Thymus (tissue), 11 donors: ENCODE measurements at regions not wholly inside any gene's neighbourhood (a gene's known extent, or its start where the extent isn't known, plus 50 kb on each side); places are given as distances from the start of the nearest gene placed in this dataset.

Experiments
- DNase-seq, 9 donors: peaks; one replicate each; pipeline ENCODE4 v3.0.0-alpha.2; 2013; ENCODE audit warnings: low spot score in 9 of 9, low read depth in 6 of 9, missing footprints in 1 of 9
- H3K27ac ChIP-seq, 2 donors: one replicate each; pipeline ENCODE4 v1.5.1; 2013; ENCODE audit warnings: control low read depth in 1 of 2, low read depth in 1 of 2, low read length in 1 of 2, mild to moderate bottlenecking in 1 of 2, moderate library complexity in 1 of 2
- H3K27me3 ChIP-seq, 2 donors: one replicate each; pipeline ENCODE4 v1.5.1; 2013; ENCODE audit warnings: low read length in 1 of 2; ENCODE audit not compliant: control insufficient read depth in 2 of 2, insufficient read depth in 1 of 2
- H3K36me3 ChIP-seq, 2 donors: one replicate each; pipeline ENCODE4 v1.5.1; 2013; ENCODE audit warnings: low read length in 1 of 2, mild to moderate bottlenecking in 1 of 2, moderate library complexity in 1 of 2; ENCODE audit not compliant: control insufficient read depth in 2 of 2, insufficient read depth in 2 of 2
- H3K4me1 ChIP-seq, 2 donors: one replicate each; pipeline ENCODE4 v1.5.1; 2013; ENCODE audit warnings: low read length in 2 of 2; ENCODE audit not compliant: control insufficient read depth in 2 of 2, insufficient read depth in 2 of 2
- H3K4me3 ChIP-seq, 2 donors: one replicate each; pipeline ENCODE4 v1.5.1; 2013; ENCODE audit warnings: low read length in 2 of 2, control low read depth in 1 of 2, mild to moderate bottlenecking in 1 of 2
- H3K9me3 ChIP-seq, 2 donors: one replicate each; pipeline ENCODE4 v1.5.1; 2013; ENCODE audit warnings: low read length in 1 of 2, mild to moderate bottlenecking in 1 of 2; ENCODE audit not compliant: control insufficient read depth in 2 of 2, insufficient read depth in 1 of 2
- WGBS: extraction: QIAGEN DNeasy Blood & Tissue Kit; methylation state at CpG from one replicate; pipeline ENCODE4 v1.1.7; 2013; 5-methylcytosine and 5-hydroxymethylcytosine counted together
- donor health status: healthy.

DNA sequence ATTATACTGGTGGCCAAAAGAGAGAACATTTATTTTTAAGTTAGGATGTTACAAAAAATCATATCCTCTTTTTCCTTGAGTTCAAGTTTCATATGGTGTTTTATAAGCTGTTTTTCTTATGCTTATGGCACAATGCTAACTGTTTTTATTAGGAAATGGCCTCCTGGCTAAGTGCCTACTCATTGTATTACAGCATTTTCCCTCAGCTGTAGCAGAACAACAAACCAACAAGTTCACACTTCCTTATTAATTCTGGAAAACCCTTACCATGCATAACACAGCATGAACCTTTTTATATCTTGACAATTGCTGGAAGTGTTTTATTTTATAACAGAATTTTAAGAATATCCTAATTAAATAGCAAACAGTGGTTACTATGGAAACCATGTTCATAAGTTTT, 165.8 kb downstream of the GASK1B start:
- H3K9me3 ChIP-seq: no peaks in the 10 kb centered on the region
- no peaks in the 10 kb centered on the region for H3K4me1 ChIP-seq
- no peak overlapping the region for H3K4me3 ChIP-seq
- H3K27ac ChIP-seq: no peak overlapping the region
- H3K36me3 ChIP-seq: no peaks in the 10 kb centered on the region
- H3K27me3 ChIP-seq: no peaks in the 10 kb centered on the region
- peak in 1 of 9 donors; percentile 6 for DNase-seq

- 93% methylated on average over 2 of the region's 2 CpGs for WGBS
- no peaks in the 10 kb centered on the region for H3K36me3 ChIP-seq
- H3K4me1 ChIP-seq: no peaks in the 10 kb centered on the region
- H3K27ac ChIP-seq: no peak overlapping the region
- H3K9me3 ChIP-seq: no peaks in the 10 kb centered on the region
- DNase-seq: no peak
- no peaks in the 10 kb centered on the region for H3K27me3 ChIP-seq
- H3K4me3 ChIP-seq: no peak overlapping the region
These were observed 167.8 kb downstream of the GASK1B start for GRCh38 chr4:158005021-158005420.

GRCh38 chr4:158004101-158004500, 168.7 kb downstream of the GASK1B start:
- no peaks in the 10 kb centered on the region for H3K9me3 ChIP-seq
- H3K4me1 ChIP-seq: no peaks in the 10 kb centered on the region
- DNase-seq: no peak
- H3K4me3 ChIP-seq: no peak overlapping the region
- no peaks in the 10 kb centered on the region for H3K27me3 ChIP-seq
- no peaks in the 10 kb centered on the region for H3K36me3 ChIP-seq
- no peak overlapping the region for H3K27ac ChIP-seq
- WGBS: 91% methylated on average over 5 of the region's 5 CpGs

GRCh38 chr4:158003212-158003611, 169.6 kb downstream of the GASK1B start:
- Histone ChIP-seq H3K9me3 (no peaks in the 10 kb centered on the region), H3K36me3 (no peaks in the 10 kb centered on the region), H3K4me3 (no peak overlapping the region), H3K4me1 (no peaks in the 10 kb centered on the region), H3K27ac (no peak overlapping the region), H3K27me3 (no peaks in the 10 kb centered on the region)
- DNase-seq: no peak

GRCh38 chr4:158002173-158002572, 170.7 kb downstream of the GASK1B start:
- Histone ChIP-seq H3K27me3 (no peaks in the 10 kb centered on the region), H3K36me3 (no peaks in the 10 kb centered on the region), H3K4me1 (no peaks in the 10 kb centered on the region), H3K4me3 (no peak overlapping the region), H3K9me3 (no peaks in the 10 kb centered on the region), H3K27ac (no peak overlapping the region)
- DNase-seq: no peak
- 92% methylated on average over 1 of the region's 1 CpG for WGBS

DNA sequence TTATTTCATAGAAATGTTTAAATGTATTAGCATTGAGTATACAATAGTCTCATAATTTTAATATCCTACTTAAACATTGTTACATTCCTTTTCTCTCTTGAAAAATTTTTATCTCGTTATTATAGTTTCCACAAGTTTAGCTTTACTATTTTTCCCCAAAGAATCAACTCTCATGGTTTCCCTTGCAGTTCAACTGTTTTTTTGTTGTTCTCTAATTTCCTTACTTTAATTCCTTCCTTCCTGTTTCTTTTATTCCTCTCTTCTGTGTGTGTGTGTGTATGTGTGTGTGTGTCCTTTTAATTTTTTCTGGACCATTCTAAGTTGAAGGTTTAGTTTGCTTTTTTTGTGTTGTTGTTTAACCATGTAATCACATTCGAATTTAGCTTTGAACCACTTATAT, 171.1 kb downstream of the GASK1B start:
- Histone ChIP-seq H3K4me3 (no peak overlapping the region), H3K27ac (no peak overlapping the region), H3K9me3 (no peaks in the 10 kb centered on the region), H3K36me3 (no peaks in the 10 kb centered on the region), H3K4me1 (no peaks in the 10 kb centered on the region), H3K27me3 (no peaks in the 10 kb centered on the region)
- 88% methylated on average over 2 of the region's 2 CpGs for WGBS
- no peak for DNase-seq

- H3K27me3 ChIP-seq: no peaks in the 10 kb centered on the region
- DNase-seq: no peak
- no peaks in the 10 kb centered on the region for H3K36me3 ChIP-seq
- H3K4me1 ChIP-seq: no peaks in the 10 kb centered on the region
- 96% methylated on average over 1 of the region's 1 CpG for WGBS
- H3K27ac ChIP-seq: no peak overlapping the region
- H3K4me3 ChIP-seq: no peak overlapping the region
- H3K9me3 ChIP-seq: no peaks in the 10 kb centered on the region
These were observed 173.1 kb downstream of the GASK1B start for GRCh38 chr4:157999723-158000122.

GRCh38 chr4:157997296-157997695, 175.5 kb downstream of the GASK1B start:
- no peaks in the 10 kb centered on the region for H3K9me3 ChIP-seq
- no peaks in the 10 kb centered on the region for H3K36me3 ChIP-seq
- H3K4me3 ChIP-seq: no peak overlapping the region
- no peaks in the 10 kb centered on the region for H3K27me3 ChIP-seq
- WGBS: 86% methylated on average over 1 of the region's 1 CpG
- no peak for DNase-seq
- no peak overlapping the region for H3K27ac ChIP-seq
- no peaks in the 10 kb centered on the region for H3K4me1 ChIP-seq

DNA sequence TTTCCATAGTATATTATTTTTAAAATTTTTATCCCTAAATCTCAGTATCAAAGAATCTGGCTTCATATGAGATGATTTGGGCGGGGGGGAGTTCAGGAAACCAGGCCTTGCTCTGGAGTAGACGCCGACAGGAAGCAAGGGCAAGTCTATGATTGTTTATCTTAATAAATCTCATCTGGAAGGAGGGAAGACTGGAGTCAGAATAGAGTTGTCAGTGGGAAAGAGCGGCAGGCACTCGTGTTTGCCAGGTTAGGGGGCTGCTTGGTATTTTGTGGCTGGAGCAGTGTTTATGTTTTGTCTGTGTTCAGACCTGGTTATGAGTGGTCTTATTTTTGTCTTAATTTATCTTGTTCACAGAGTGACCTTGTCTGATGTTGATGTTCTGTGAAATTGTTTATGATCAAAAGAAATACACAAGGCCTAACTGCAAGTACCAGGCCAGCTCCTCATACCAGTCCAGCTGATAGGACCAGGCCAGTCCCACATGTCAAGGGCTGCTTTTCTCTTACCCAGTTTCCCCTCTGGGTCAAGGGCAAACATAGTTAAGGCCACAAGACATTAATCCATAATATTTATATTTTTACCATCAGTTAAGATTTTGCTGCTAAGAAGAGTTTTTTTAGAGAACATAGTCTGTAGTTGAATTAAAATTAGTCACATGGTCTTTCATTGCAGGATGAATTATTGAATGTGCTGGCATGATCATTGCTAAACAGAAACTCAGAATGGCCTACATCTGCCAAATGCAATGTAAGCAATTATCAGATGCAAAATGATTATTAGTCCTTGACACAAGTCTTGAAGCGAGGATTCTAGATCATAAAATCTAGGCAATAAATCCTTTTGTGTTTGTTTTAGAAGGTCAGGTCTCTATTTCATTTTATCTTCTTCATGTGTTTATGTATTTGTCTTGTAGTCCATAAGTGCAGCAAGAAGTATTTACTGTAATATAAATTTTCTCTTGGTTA, 176.5 kb downstream of the GASK1B start:
- Histone ChIP-seq H3K36me3 (no peaks in the 10 kb centered on the region), H3K9me3 (no peaks in the 10 kb centered on the region), H3K27ac (no peak overlapping the region), H3K4me3 (no peak overlapping the region), H3K27me3 (no peaks in the 10 kb centered on the region), H3K4me1 (no peaks in the 10 kb centered on the region)
- no peak for DNase-seq
- WGBS: 61% methylated on average over 6 of the region's 6 CpGs
